Activated naive CD4-positive, alpha-beta T cell treated with anti-CD3 and anti-CD28 coated beads, Interleukin-2, amount 50 U/mL, for 24 hours (primary cell): ENCODE measurements at regions not wholly inside any gene's neighbourhood (a gene's known extent, or its start where the extent isn't known, plus 50 kb on each side); places are given as distances from the start of the nearest gene placed in this dataset.

Experiments used
- H3K27ac Mint-ChIP-seq: one replicate; pipeline ENCODE4 v1.8.0; 2021; ENCODE audit warnings: mild to moderate bottlenecking, mixed read lengths
- H3K27me3 Mint-ChIP-seq: one replicate; pipeline ENCODE4 v1.8.0; 2021; ENCODE audit warnings: mixed read lengths
- H3K36me3 Mint-ChIP-seq: one replicate; pipeline ENCODE4 v1.8.0; 2021; ENCODE audit warnings: mixed read lengths
- H3K4me1 Mint-ChIP-seq: one replicate; pipeline ENCODE4 v1.8.0; 2021; ENCODE audit warnings: mixed read lengths
- H3K4me3 Mint-ChIP-seq: one replicate; pipeline ENCODE4 v1.8.0; 2021; ENCODE audit warnings: mild to moderate bottlenecking, mixed read lengths
- H3K9me3 Mint-ChIP-seq: one replicate; pipeline ENCODE4 v1.8.0; 2021; ENCODE audit warnings: mixed read lengths

- Mint-ChIP-seq H3K36me3 (no peaks in the 10 kb centered on the region), H3K27me3 (no peaks in the 10 kb centered on the region), H3K4me1 (no peaks in the 10 kb centered on the region), H3K27ac (no peak overlapping the region), H3K4me3 (no peak overlapping the region), H3K9me3 (no peaks in the 10 kb centered on the region)
Measured at GRCh38 chr20:24787621-24788020, 161.4 kb upstream of the CST7 start.

- Mint-ChIP-seq H3K4me1 (no peaks in the 10 kb centered on the region), H3K27ac (no peak overlapping the region), H3K36me3 (no peaks in the 10 kb centered on the region), H3K9me3 (no peaks in the 10 kb centered on the region), H3K4me3 (no peak overlapping the region), H3K27me3 (no peaks in the 10 kb centered on the region)
Measured at GRCh38 chr20:24789877-24790276, 159.2 kb upstream of the CST7 start.

GRCh38 chr20:24790746-24791283 is 158.3 kb upstream of the CST7 start:
- H3K36me3 Mint-ChIP-seq: no peaks in the 10 kb centered on the region
- H3K9me3 Mint-ChIP-seq: no peaks in the 10 kb centered on the region
- no peaks in the 10 kb centered on the region for H3K27me3 Mint-ChIP-seq
- H3K27ac Mint-ChIP-seq: no peak overlapping the region
- H3K4me3 Mint-ChIP-seq: no peak overlapping the region
- no peaks in the 10 kb centered on the region for H3K4me1 Mint-ChIP-seq

DNA sequence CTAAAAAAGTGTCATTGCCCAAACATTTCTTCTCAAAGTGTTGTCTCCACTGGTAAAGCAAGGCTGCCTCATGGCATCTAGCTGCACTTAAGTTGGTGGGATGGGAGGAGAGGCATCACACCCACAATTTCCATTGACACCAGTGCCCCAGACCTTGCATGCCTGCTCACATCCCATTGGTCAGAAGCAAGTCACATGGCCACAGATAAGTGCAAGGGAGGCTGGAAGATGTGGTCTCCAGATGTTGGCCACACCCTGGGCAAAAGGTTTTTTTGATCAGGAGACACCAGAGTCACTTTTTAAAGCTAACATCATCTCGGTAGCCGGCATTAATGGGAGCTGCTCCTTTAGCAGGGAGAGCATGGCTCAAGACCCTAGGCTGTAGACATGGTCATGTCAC is 157.1 kb upstream of the CST7 start:
- Mint-ChIP-seq H3K4me3 (no peak overlapping the region), H3K9me3 (no peaks in the 10 kb centered on the region), H3K27me3 (no peaks in the 10 kb centered on the region), H3K27ac (no peak overlapping the region), H3K36me3 (no peaks in the 10 kb centered on the region), H3K4me1 (no peaks in the 10 kb centered on the region)

GRCh38 chr20:24792641-24793495 is 156.2 kb upstream of the CST7 start:
- no peaks in the 10 kb centered on the region for H3K36me3 Mint-ChIP-seq
- H3K27me3 Mint-ChIP-seq: no peaks in the 10 kb centered on the region
- H3K4me3 Mint-ChIP-seq: no peak overlapping the region
- H3K27ac Mint-ChIP-seq: no peak overlapping the region
- no peaks in the 10 kb centered on the region for H3K4me1 Mint-ChIP-seq
- no peaks in the 10 kb centered on the region for H3K9me3 Mint-ChIP-seq

DNA sequence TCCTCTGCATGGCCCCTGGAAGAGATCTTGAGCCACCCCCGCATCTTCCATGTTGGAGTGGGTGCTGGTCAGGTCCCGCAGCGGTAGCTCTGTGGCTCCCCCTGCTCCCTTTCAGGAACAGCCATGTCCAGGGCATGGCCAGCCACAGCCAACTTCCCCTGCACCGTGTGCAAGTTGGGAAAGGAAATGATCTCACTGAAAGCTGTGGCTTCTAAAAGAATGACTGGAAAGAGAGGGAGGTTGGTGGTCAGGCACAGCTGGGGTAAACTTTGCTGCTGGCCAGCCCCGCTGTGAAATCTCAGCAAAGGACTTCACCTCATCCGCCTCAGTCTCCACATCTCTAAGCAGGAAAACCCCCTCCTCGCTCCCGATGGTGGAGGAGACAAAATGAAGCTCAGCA is 153.6 kb upstream of the CST7 start:
- Mint-ChIP-seq H3K4me3 (no peak overlapping the region), H3K27ac (no peak overlapping the region), H3K9me3 (no peaks in the 10 kb centered on the region), H3K27me3 (no peaks in the 10 kb centered on the region), H3K36me3 (no peaks in the 10 kb centered on the region), H3K4me1 (no peaks in the 10 kb centered on the region)

DNA sequence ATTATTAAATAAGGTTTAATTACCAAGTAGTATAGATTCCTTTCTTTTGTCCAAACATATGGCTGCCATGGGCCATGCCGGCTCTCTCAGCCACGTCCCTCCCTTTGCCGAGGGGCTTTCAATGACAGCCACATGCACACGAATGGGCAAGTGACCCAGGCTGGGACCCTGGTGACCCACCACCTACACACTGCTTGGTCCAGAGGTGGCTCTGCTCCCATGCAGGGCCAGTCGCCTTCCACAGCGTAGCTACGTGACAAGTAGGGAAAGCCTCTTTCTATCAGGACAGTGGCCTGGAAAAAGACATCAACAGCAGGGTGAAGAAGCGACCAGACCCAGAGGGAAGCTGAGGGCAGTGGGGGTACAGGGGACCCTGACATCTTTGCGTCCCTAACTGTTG is 152.8 kb upstream of the CST7 start:
- H3K36me3 Mint-ChIP-seq: no peaks in the 10 kb centered on the region
- H3K4me3 Mint-ChIP-seq: no peak overlapping the region
- H3K9me3 Mint-ChIP-seq: no peaks in the 10 kb centered on the region

DNA sequence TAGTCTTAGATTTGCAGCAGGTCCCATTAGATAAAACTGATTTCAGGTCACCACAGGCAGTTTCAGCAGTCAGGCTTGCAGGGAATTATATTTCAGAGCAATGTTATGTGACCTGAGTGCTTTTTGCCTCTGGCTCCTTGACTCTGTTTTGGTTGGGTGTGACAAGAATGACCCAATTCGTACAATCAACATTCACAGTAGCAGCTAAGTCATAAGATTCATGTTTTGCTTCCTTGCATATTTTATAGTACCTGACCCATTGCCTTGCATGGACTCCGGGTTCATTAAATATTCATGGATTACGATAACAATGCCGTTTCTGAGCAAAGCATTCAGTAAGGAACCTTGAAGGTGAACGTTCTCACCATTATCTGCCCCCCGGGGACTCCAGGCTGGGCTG is 152.0 kb upstream of the CST7 start:
- H3K36me3 Mint-ChIP-seq: no peaks in the 10 kb centered on the region
- H3K4me3 Mint-ChIP-seq: no peak overlapping the region
- no peaks in the 10 kb centered on the region for H3K4me1 Mint-ChIP-seq
- no peaks in the 10 kb centered on the region for H3K27me3 Mint-ChIP-seq
- no peaks in the 10 kb centered on the region for H3K9me3 Mint-ChIP-seq
- no peak overlapping the region for H3K27ac Mint-ChIP-seq

More for the DNA sequence above, 152.8 kb upstream of the CST7 start:
- H3K27ac Mint-ChIP-seq: no peak overlapping the region
- no peaks in the 10 kb centered on the region for H3K4me1 Mint-ChIP-seq
- no peaks in the 10 kb centered on the region for H3K27me3 Mint-ChIP-seq

DNA sequence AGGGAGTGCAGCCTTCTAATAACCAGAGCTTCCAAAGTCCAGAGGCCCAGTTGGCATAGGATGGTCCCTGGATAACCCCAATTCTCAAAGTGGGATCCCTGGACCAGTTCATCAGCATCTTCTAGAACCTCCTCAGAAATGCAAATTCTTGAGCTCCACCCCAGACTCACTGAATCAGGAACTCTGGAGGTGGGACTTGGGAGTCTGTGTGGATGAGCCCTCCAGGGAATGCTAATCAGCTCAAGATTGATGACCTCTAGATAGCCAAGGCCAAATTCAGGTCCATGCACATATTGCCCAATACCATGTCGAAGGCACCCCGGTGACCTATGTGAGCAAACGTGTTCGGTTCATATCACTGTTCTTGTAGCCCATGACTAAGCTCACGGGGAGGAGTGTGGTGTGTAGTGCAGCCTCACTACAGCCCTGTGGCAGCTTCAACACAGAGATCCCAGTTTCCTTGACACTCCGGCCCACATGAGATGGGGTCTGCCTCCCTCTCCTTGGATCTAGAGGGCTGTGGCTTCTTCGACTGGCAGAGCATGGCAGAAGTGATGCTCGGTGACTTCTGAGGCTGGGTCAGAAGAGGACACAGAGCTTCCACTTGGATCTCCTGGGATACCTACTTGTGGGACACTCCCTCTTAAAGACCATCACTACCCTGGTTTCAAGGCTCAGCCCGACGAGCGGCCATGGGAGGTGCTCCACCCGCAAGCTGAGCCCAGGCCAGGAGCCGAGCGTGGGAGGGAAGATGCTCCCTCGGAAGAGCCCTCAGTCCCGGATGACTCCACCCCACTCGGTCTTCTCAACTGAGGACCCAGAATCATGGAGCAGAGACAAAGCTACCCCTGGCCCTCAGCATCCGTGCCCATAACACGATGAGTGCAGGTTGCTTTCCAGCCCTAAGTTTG is 151.1 kb upstream of the CST7 start:
- H3K9me3 Mint-ChIP-seq: no peaks in the 10 kb centered on the region
- H3K27ac Mint-ChIP-seq: no peak overlapping the region
- H3K4me3 Mint-ChIP-seq: no peak overlapping the region
- H3K36me3 Mint-ChIP-seq: no peaks in the 10 kb centered on the region
- no peaks in the 10 kb centered on the region for H3K4me1 Mint-ChIP-seq
- H3K27me3 Mint-ChIP-seq: no peaks in the 10 kb centered on the region

DNA sequence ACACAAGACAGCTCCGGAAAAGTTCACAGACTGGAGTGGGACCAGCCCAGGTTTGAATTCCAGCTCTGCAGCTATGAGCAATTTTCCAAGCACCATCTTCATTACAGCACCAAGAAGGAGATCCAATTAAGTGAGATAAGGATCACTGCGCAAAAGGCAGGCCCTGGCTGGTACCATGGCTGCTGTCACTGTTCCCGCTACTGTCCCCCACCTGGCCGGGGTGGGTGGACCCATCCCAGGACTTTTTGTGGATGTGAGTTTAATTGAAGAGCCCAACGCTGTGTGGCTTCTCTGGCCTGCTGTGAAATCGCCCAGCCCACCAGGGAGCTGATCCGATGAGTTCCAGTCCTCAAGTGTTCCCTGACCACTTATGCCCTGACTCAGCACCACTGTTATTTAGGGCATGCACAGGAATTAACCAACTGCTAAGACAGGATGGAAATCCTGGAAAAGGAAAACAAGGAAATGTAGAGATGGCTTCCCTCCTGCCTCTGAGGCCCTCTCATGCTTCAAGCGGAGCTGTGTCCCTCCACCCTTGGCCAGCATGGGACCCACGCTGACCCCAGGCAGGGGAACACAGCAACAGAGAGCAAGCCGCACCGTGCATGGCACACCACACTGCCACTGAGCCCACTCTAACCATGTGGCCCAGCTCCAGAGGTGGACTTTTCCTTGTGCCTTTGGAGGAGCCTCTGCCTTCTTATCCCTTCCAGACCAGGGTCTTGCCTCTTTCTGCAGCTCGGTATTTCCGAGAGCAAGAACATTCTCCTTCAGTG is 150.0 kb upstream of the CST7 start:
- H3K27me3 Mint-ChIP-seq: no peaks in the 10 kb centered on the region
- no peak overlapping the region for H3K4me3 Mint-ChIP-seq
- no peaks in the 10 kb centered on the region for H3K9me3 Mint-ChIP-seq
- H3K36me3 Mint-ChIP-seq: no peaks in the 10 kb centered on the region
- no peak overlapping the region for H3K27ac Mint-ChIP-seq
- H3K4me1 Mint-ChIP-seq: no peaks in the 10 kb centered on the region

- Mint-ChIP-seq H3K4me1 (no peaks in the 10 kb centered on the region), H3K9me3 (no peaks in the 10 kb centered on the region), H3K27ac (no peak overlapping the region)
Measured at GRCh38 chr20:24799971-24800580, 149.0 kb upstream of the CST7 start.

DNA sequence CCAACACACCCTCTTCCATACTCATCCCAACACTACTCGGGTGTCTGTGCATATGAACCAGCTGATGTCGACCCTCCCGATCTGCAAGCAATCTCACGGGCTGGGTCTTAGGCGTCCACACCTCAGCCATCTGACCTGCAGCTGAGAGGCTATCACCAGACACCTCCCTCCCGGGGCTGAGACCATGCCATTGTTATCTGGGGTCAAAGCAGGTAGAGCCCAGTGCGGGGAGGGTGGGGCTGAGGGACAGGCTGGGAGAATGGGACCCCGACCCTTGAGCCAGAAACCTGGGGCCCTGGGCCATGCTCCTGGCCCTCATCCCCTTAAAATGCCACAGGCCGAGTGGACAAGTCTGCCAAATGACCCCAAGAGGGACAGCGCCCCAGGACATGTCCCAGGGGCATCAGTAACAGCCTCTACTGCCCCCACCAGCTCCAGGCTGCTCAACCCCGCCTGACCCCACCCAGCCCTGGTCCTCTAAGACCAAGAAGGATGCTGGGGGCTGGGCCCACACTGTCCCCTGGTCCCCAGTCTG is 146.7 kb upstream of the CST7 start:
- no peaks in the 10 kb centered on the region for H3K27me3 Mint-ChIP-seq
- H3K9me3 Mint-ChIP-seq: no peaks in the 10 kb centered on the region
- H3K4me1 Mint-ChIP-seq: no peaks in the 10 kb centered on the region
- no peak overlapping the region for H3K4me3 Mint-ChIP-seq
- H3K36me3 Mint-ChIP-seq: no peaks in the 10 kb centered on the region
- H3K27ac Mint-ChIP-seq: no peak overlapping the region

More at GRCh38 chr20:24799971-24800580, 149.0 kb upstream of the CST7 start:
- Mint-ChIP-seq H3K36me3 (no peaks in the 10 kb centered on the region), H3K27me3 (no peaks in the 10 kb centered on the region), H3K4me3 (no peak overlapping the region)

DNA sequence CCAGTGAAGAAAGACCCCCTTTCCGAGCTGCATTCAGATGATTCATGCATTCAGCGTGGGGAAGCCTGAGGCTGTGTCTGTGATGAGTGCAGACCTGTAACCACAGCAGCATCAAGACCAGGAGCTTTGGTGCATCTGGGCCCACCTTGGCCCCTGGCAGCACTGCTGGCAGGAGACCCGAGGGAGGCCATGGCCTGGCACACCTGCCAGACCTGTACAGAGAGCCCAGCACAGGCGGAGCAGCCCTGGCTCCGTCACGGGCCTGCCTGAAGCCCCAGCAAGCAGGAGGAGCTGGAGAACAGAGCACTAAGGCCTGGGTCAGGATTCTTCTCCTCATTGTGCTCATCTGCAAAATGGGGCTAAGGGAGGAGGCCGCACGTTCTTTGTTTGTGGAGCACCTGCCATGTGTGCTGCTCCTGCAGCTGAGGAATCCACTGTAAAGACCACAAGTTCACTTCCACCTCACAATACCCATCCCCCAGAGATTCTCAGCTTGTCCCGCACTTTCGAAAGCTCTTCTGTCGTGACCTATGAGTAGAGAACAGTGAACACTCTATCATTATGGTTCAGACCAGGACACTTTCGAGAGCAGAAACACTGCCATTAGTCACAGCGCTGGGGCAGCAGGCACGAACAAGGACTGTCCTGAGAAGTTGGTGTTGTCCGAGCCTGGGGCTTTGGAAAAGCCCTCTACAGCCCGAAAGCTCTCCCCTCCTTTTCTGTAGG is 144.4 kb upstream of the CST7 start:
- no peaks in the 10 kb centered on the region for H3K9me3 Mint-ChIP-seq
- H3K27me3 Mint-ChIP-seq: no peaks in the 10 kb centered on the region
- H3K36me3 Mint-ChIP-seq: no peaks in the 10 kb centered on the region
- no peaks in the 10 kb centered on the region for H3K4me1 Mint-ChIP-seq
- no peak overlapping the region for H3K27ac Mint-ChIP-seq
- no peak overlapping the region for H3K4me3 Mint-ChIP-seq

GRCh38 chr20:24805456-24806238 is 143.4 kb upstream of the CST7 start:
- H3K4me3 Mint-ChIP-seq: no peak overlapping the region
- H3K27ac Mint-ChIP-seq: no peak overlapping the region
- no peaks in the 10 kb centered on the region for H3K36me3 Mint-ChIP-seq
- H3K27me3 Mint-ChIP-seq: no peaks in the 10 kb centered on the region
- no peaks in the 10 kb centered on the region for H3K4me1 Mint-ChIP-seq
- no peaks in the 10 kb centered on the region for H3K9me3 Mint-ChIP-seq
